ENCODE measurements at regions not wholly inside any gene's neighbourhood (a gene's known extent, or its start where the extent isn't known, plus 50 kb on each side); places are given as distances from the start of the nearest gene placed in this dataset.

DNA sequence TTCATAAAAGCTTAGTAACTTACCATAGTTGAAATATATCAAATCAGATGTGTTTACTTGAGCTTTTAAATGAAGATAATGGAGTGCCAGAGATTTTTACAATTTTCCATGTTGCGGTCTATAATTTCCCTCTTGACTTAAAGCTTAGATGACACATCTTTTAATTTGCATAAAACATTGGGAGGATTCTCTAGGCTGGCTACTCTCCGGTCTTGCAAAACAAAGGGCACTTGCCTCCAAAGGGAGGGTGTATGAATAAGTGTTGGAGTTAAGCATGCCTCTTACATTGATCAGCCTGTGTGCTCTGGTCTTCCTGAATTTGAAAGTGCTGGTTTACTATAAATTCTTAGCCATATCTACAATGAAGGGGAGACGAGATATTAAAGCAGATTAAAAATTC lies 336.4 kb upstream of the NAV3 start:
- no peak overlapping the region for H3K27ac ChIP-seq
- no peaks in the 10 kb centered on the region for H3K36me3 ChIP-seq (replicated peaks; ENCODE audit: insufficient read depth, low read depth)
- no peaks in the 10 kb centered on the region for H4K20me1 ChIP-seq (ENCODE audit: insufficient read depth, poor library complexity, severe bottlenecking)
- H3K9me3 ChIP-seq (ENCODE audit: low read depth) = no peaks in the 10 kb centered on the region
- no peak overlapping the region for H3K4me3 ChIP-seq
- H3K27me3 ChIP-seq = no peaks in the 10 kb centered on the region
- no peaks in the 10 kb centered on the region for H3K9me2 ChIP-seq (replicated peaks; ENCODE audit: insufficient read depth)
- no peak for DNase-seq (ENCODE audit: low spot score)
- H3K4me1 ChIP-seq (ENCODE audit: insufficient read depth) = no peaks in the 10 kb centered on the region
- H3K79me2 ChIP-seq = no peaks in the 10 kb centered on the region
- TF ChIP-seq, protein P1, sequence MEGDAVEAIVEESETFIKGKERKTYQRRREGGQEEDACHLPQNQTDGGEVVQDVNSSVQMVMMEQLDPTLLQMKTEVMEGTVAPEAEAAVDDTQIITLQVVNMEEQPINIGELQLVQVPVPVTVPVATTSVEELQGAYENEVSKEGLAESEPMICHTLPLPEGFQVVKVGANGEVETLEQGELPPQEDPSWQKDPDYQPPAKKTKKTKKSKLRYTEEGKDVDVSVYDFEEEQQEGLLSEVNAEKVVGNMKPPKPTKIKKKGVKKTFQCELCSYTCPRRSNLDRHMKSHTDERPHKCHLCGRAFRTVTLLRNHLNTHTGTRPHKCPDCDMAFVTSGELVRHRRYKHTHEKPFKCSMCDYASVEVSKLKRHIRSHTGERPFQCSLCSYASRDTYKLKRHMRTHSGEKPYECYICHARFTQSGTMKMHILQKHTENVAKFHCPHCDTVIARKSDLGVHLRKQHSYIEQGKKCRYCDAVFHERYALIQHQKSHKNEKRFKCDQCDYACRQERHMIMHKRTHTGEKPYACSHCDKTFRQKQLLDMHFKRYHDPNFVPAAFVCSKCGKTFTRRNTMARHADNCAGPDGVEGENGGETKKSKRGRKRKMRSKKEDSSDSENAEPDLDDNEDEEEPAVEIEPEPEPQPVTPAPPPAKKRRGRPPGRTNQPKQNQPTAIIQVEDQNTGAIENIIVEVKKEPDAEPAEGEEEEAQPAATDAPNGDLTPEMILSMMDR (IDR thresholded peaks at IDR 0.05; ENCODE audit: poor library complexity) = no peak
- no peak for TF ChIP-seq EZH2phosphoT487 (IDR thresholded peaks at IDR 0.05; ENCODE audit: low read depth, severe bottlenecking, unreplicated experiment)
- TF ChIP-seq EZH2 (IDR thresholded peaks at IDR 0.05; ENCODE audit: borderline replicate concordance) = no peak
- no peak overlapping the region for H2AFZ ChIP-seq
- no peak overlapping the region for H3K4me2 ChIP-seq
- 75% methylated on average over 3 of the region's 3 CpGs for WGBS (ENCODE audit: low lambda C conversion rate, missing lambda C conversion rate)

DNA sequence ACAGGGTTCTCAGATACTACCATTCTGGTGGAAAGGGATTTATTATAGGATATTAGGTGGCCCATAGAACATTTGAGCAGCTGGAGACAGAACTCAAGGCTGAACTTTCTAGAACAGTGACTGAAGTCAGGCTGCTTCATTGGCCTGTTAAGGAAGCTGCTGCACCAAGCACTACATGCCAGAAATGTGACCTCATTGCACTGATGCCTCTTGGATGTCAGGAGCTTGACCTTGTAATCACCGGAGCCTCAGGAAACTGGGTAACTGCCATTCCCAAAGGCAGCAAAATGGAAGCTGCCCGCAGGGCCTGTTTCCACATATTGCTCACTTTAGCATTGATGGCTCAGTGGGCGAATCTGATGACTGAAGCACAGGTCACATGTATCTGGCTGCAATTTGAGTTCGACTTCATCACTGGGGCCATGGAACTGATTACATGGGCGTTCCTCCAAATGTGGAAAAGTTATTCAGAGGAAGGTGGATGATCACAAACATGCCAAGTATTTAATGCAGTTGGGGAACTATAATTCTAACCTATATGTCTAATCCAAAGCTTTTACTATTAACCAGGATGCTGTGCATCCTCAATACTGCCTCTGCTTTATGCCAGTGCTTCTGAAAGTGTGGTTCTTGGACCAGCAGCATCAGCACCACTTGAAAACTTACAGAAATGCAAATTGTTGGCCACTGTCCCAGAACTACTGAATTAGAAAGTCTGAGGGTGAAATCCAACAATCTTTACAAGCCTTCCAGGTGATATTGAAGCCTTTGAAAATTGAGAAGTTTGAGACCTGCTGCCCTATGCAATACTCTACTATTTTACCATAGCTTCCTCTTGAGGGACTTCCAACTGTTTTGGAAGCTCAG lies 337.2 kb upstream of the NAV3 start:
- Histone ChIP-seq H3K9me3 (ENCODE audit: low read depth) (no peaks in the 10 kb centered on the region), H3K4me3 (no peak overlapping the region), H4K20me1 (ENCODE audit: insufficient read depth, poor library complexity, severe bottlenecking) (no peaks in the 10 kb centered on the region), H3K27me3 (no peaks in the 10 kb centered on the region), H3K79me2 (no peaks in the 10 kb centered on the region), H3K4me1 (ENCODE audit: insufficient read depth) (no peaks in the 10 kb centered on the region), H3K27ac (no peak overlapping the region), H3K4me2 (no peak overlapping the region), H3K9me2 (replicated peaks; ENCODE audit: insufficient read depth) (no peaks in the 10 kb centered on the region), H2AFZ (no peak overlapping the region), H3K36me3 (replicated peaks; ENCODE audit: insufficient read depth, low read depth) (no peaks in the 10 kb centered on the region)
- DNase-seq (ENCODE audit: low spot score) = no peak
- TF ChIP-seq EZH2 (IDR thresholded peaks at IDR 0.05; ENCODE audit: borderline replicate concordance) (no peak), EZH2phosphoT487 (IDR thresholded peaks at IDR 0.05; ENCODE audit: low read depth, severe bottlenecking, unreplicated experiment) (no peak)
- TF ChIP-seq, protein P1 (IDR thresholded peaks at IDR 0.05; ENCODE audit: poor library complexity) = no peak
- WGBS (ENCODE audit: low lambda C conversion rate, missing lambda C conversion rate) = 81% methylated on average over 5 of the region's 5 CpGs

DNA sequence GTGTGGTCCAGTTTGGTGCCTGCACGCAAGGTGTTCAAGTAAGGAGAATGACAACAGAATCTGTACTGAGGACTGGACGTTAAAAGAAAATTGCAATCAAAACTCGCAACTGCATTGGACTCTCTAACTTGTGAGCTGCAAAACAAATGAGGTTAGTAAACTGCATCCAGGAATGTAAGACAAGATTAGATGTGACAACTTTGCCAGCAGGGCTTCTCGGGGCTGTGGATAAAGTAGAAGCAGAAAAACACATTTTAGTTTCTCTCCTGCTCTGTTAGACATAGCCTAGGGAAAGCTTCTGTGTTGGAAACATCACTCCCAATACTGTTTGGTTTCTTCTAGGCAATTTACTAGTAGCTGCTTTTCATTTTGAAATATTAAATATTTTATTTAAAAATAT lies 338.2 kb upstream of the NAV3 start:
- Histone ChIP-seq H3K36me3 (replicated peaks; ENCODE audit: insufficient read depth, low read depth) (no peaks in the 10 kb centered on the region), H3K9me2 (replicated peaks; ENCODE audit: insufficient read depth) (no peaks in the 10 kb centered on the region), H2AFZ (no peak overlapping the region), H3K4me1 (ENCODE audit: insufficient read depth) (no peaks in the 10 kb centered on the region), H3K4me2 (no peak overlapping the region), H3K79me2 (no peaks in the 10 kb centered on the region), H3K4me3 (no peak overlapping the region), H3K9me3 (ENCODE audit: low read depth) (no peaks in the 10 kb centered on the region), H3K27me3 (no peaks in the 10 kb centered on the region), H3K27ac (no peak overlapping the region), H4K20me1 (ENCODE audit: insufficient read depth, poor library complexity, severe bottlenecking) (no peaks in the 10 kb centered on the region)
- WGBS (ENCODE audit: low lambda C conversion rate, missing lambda C conversion rate) = 88% methylated on average over 4 of the region's 4 CpGs
- DNase-seq (ENCODE audit: low spot score) = no peak
- no peak for TF ChIP-seq EZH2phosphoT487 (IDR thresholded peaks at IDR 0.05; ENCODE audit: low read depth, severe bottlenecking, unreplicated experiment)
- TF ChIP-seq, protein P1 (IDR thresholded peaks at IDR 0.05; ENCODE audit: poor library complexity) = no peak
